ENCODE measurements at regions not wholly inside any gene's neighbourhood (a gene's known extent, or its start where the extent isn't known, plus 50 kb on each side); places are given as distances from the start of the nearest gene placed in this dataset.

GRCh38 chr2:120920454-120921148 lies 184.9 kb downstream of the GLI2 start:
- no peak for DNase-seq

GRCh38 chr2:120921457-120921856 lies 185.8 kb downstream of the GLI2 start:
- no peak for DNase-seq

GRCh38 chr2:120922571-120923332 lies 187.1 kb downstream of the GLI2 start:
- DNase-seq, result no peak

GRCh38 chr2:120923426-120923825 lies 187.8 kb downstream of the GLI2 start:
- DNase-seq, result no peak

- no peak for DNase-seq
These were observed 189.3 kb downstream of the GLI2 start for GRCh38 chr2:120924924-120925323.

- DNase-seq, result no peak
These were observed 191.0 kb downstream of the GLI2 start for GRCh38 chr2:120926463-120927264.

GRCh38 chr2:120927265-120927628 lies 191.6 kb downstream of the GLI2 start:
- no peak for DNase-seq

GRCh38 chr2:120929829-120930228 lies 194.2 kb downstream of the GLI2 start:
- no peak for DNase-seq

- DNase-seq, result no peak
These were observed 194.6 kb downstream of the GLI2 start for GRCh38 chr2:120930236-120930635.

- DNase-seq, result no peak
These were observed 195.2 kb downstream of the GLI2 start for GRCh38 chr2:120930864-120931263.

GRCh38 chr2:120932472-120932871 lies 196.8 kb downstream of the GLI2 start:
- DNase-seq, result no peak

GRCh38 chr2:120932881-120933280 lies 197.2 kb downstream of the GLI2 start:
- no peak for DNase-seq

- DNase-seq, result no peak
These were observed 198.3 kb downstream of the GLI2 start for GRCh38 chr2:120933693-120934573.

GRCh38 chr2:120934574-120935338 lies 199.1 kb downstream of the GLI2 start:
- DNase-seq, result no peak

- no peak for DNase-seq
These were observed 200.0 kb downstream of the GLI2 start for GRCh38 chr2:120935339-120936313.

GRCh38 chr2:120936476-120937334 lies 201.0 kb downstream of the GLI2 start:
- no peak for DNase-seq

- no peak for DNase-seq
These were observed 202.0 kb downstream of the GLI2 start for GRCh38 chr2:120937686-120938044.

GRCh38 chr2:120938045-120938771 lies 202.5 kb downstream of the GLI2 start:
- no peak for DNase-seq
